GM23338 (cell line): ENCODE measurements at regions not wholly inside any gene's neighbourhood (a gene's known extent, or its start where the extent isn't known, plus 50 kb on each side); places are given as distances from the start of the nearest gene placed in this dataset.

Experiments
- ATAC-seq: fragments of 200-7000 bp; cut with Tn5 transposase; 3 replicates; pipeline ENCODE4 v1.9.1; 2020
- DNase-seq: peaks from one replicate; pipeline ENCODE4 v3.0.0-alpha.2; 2015; ENCODE audit warnings: low spot score
- H2AFZ ChIP-seq: fragments of 200-600 bp; sonication (generic); 2 replicates; pipeline ENCODE4 v1.8.0; 2016; ENCODE audit warnings: antibody characterized with exemption, mild to moderate bottlenecking, moderate library complexity
- H3F3A ChIP-seq: fragments of 200-600 bp; sonication (generic); replicated peaks from 2 replicates; pipeline ENCODE4 v1.8.0; 2017; ENCODE audit warnings: antibody characterized with exemption, mixed run types, low read depth
- H3K27ac ChIP-seq: fragments of 200-600 bp; sonication (generic); 2 replicates; pipeline ENCODE4 v1.6.1; 2016; ENCODE audit warnings: low read depth
- H3K27me3 ChIP-seq: fragments of 200-600 bp; sonication (generic); 2 replicates; pipeline ENCODE4 v1.8.0; 2016; ENCODE audit warnings: mild to moderate bottlenecking, mixed run types, moderate library complexity; ENCODE audit not compliant: insufficient read depth
- H3K36me3 ChIP-seq: fragments of 200-600 bp; sonication (generic); 2 replicates; pipeline ENCODE4 v1.8.0; 2016; ENCODE audit warnings: mild to moderate bottlenecking; ENCODE audit not compliant: insufficient read depth
- H3K4me1 ChIP-seq: fragments of 200-600 bp; sonication (generic); 2 replicates; pipeline ENCODE4 v1.8.0; 2016; ENCODE audit warnings: mild to moderate bottlenecking, moderate library complexity; ENCODE audit not compliant: insufficient read depth
- H3K4me2 ChIP-seq: fragments of 200-600 bp; sonication (generic); 2 replicates; pipeline ENCODE4 v1.7.1; 2017; ENCODE audit warnings: mixed run types
- H3K4me3 ChIP-seq: fragments of 200-600 bp; sonication (generic); 2 replicates; pipeline ENCODE4 v1.6.1; 2016; ENCODE audit warnings: mixed run types
- H3K79me2 ChIP-seq: fragments of 200-600 bp; sonication (generic); replicated peaks from 2 replicates; pipeline ENCODE4 v1.8.0; 2017; ENCODE audit warnings: mild to moderate bottlenecking; ENCODE audit not compliant: insufficient read depth
- H3K9me2 ChIP-seq: fragments of 200-600 bp; sonication (generic); 2 replicates; pipeline ENCODE4 v1.8.0; 2017; ENCODE audit not compliant: insufficient read depth
- H4K20me1 ChIP-seq: fragments of 200-600 bp; sonication (generic); replicated peaks from 2 replicates; pipeline ENCODE4 v1.8.0; 2017; ENCODE audit warnings: mild to moderate bottlenecking; ENCODE audit not compliant: insufficient read depth
- H3K27ac Mint-ChIP-seq: 2 replicates; pipeline ENCODE4 v1.8.0; 2020; ENCODE audit warnings: inconsistent platforms, mild to moderate bottlenecking, moderate library complexity, mixed read lengths
- H3K27me3 Mint-ChIP-seq: 3 replicates; pipeline ENCODE4 v1.8.0; 2022; ENCODE audit warnings: low read depth, mild to moderate bottlenecking, moderate library complexity, mixed read lengths, inconsistent platforms; ENCODE audit not compliant: insufficient read depth, poor library complexity
- H3K36me3 Mint-ChIP-seq: 3 replicates; pipeline ENCODE4 v1.8.0; 2021; ENCODE audit warnings: low read depth, mild to moderate bottlenecking, inconsistent platforms, moderate library complexity, mixed read lengths
- H3K4me1 Mint-ChIP-seq: 3 replicates; pipeline ENCODE4 v1.8.0; 2020; ENCODE audit warnings: mild to moderate bottlenecking, inconsistent platforms, mixed read lengths
- H3K4me3 Mint-ChIP-seq: 3 replicates; pipeline ENCODE4 v1.8.0; 2021; ENCODE audit warnings: moderate library complexity, mild to moderate bottlenecking, inconsistent platforms, mixed read lengths
- H3K9me3 Mint-ChIP-seq: 3 replicates; pipeline ENCODE4 v1.8.0; 2020; ENCODE audit warnings: moderate library complexity, mild to moderate bottlenecking, inconsistent platforms, mixed read lengths
- CREB1 ChIP-seq: fragments of 250-450 bp; sonication (Bioruptor Pico); IDR thresholded peaks from 2 replicates; pipeline ENCODE4 v1.5.0; 2020; ENCODE audit warnings: low read depth, mild to moderate bottlenecking, moderate library complexity
- ETS1 ChIP-seq: IDR thresholded peaks from 2 replicates; pipeline ENCODE4 v1.6.1; 2016; ENCODE audit warnings: antibody characterized with exemption
- EZH2 ChIP-seq: fragments of 200-600 bp; sonication (generic); IDR thresholded peaks from one replicate; pipeline ENCODE4 v1.8.0; 2017; ENCODE audit warnings: antibody characterized with exemption, mild to moderate bottlenecking, low read depth; ENCODE audit not compliant: unreplicated experiment
- JUNB ChIP-seq: IDR thresholded peaks from one replicate; pipeline ENCODE4 v1.6.1; 2016; ENCODE audit warnings: antibody characterized with exemption; ENCODE audit not compliant: unreplicated experiment
- NANOG ChIP-seq: IDR thresholded peaks from 2 replicates; pipeline ENCODE4 v1.6.1; 2016; ENCODE audit warnings: antibody characterized with exemption, borderline replicate concordance
- POLR2AphosphoS5 ChIP-seq: IDR thresholded peaks from 2 replicates; pipeline ENCODE4 v1.6.1; 2016; ENCODE audit warnings: antibody characterized with exemption, low read depth
- REST ChIP-seq: IDR thresholded peaks from one replicate; pipeline ENCODE4 v1.6.1; 2018; ENCODE audit warnings: antibody characterized with exemption; ENCODE audit not compliant: unreplicated experiment
- ZNF114 ChIP-seq: fragments of 250-450 bp; sonication (Bioruptor Pico); IDR thresholded peaks from 2 replicates; pipeline ENCODE4 v1.5.0; 2020; ENCODE audit warnings: mild to moderate bottlenecking, moderate library complexity

GRCh38 chr3:76047368-76047767, 262.0 kb upstream of the ZNF717 start (continued):
- TF ChIP-seq ZNF114 (CRISPR knock-in tag), result no peak
- no peak for TF ChIP-seq NANOG
- no peak for TF ChIP-seq POLR2AphosphoS5
- no peak for TF ChIP-seq REST
- no peak for TF ChIP-seq JUNB
- no peak for TF ChIP-seq CREB1 (CRISPR knock-in tag)

GRCh38 chr3:76049776-76050175, 264.4 kb upstream of the ZNF717 start:
- ATAC-seq, result no peak
- no peak for DNase-seq

More at GRCh38 chr3:76049776-76050175, 264.4 kb upstream of the ZNF717 start:
- H3K36me3 Mint-ChIP-seq, result peaks cover 6% of the 10 kb centered on the region
- H3K27ac Mint-ChIP-seq, result no peak overlapping the region
- no peak overlapping the region for H3K4me3 Mint-ChIP-seq
- H3K27me3 ChIP-seq, result no peaks in the 10 kb centered on the region
- peaks cover under 1% of the 10 kb centered on the region; the same call in 1 of the 3 replicates for H3K9me3 Mint-ChIP-seq
- H3K4me3 ChIP-seq, result no peak overlapping the region
- peaks cover 8% of the 10 kb centered on the region for H3K4me1 ChIP-seq
- H3K27ac ChIP-seq, result no peak overlapping the region
- no peaks in the 10 kb centered on the region for H3K27me3 Mint-ChIP-seq
- H3K36me3 ChIP-seq, result no peaks in the 10 kb centered on the region
- H3K9me2 ChIP-seq, result no peaks in the 10 kb centered on the region; the same call in 1 of the 2 replicates
- no peak overlapping the region for H3K4me2 ChIP-seq
- no peaks in the 10 kb centered on the region for H3F3A ChIP-seq
- H4K20me1 ChIP-seq, result no peaks in the 10 kb centered on the region
- TF ChIP-seq EZH2 (no peak), CREB1 (CRISPR knock-in tag) (no peak), ETS1 (no peak), JUNB (no peak), REST (no peak)
- H3K4me1 Mint-ChIP-seq, result peaks cover 23% of the 10 kb centered on the region
- H2AFZ ChIP-seq, result no peak overlapping the region
- no peaks in the 10 kb centered on the region for H3K79me2 ChIP-seq
